Activated T-cell treated with anti-CD3 and anti-CD28 coated beads for 24 hours (primary cell): ENCODE measurements at regions not wholly inside any gene's neighbourhood (a gene's known extent, or its start where the extent isn't known, plus 50 kb on each side); places are given as distances from the start of the nearest gene placed in this dataset.

ENCODE experiments used
- DNase-seq: peaks from one replicate; pipeline ENCODE4 v3.0.0-alpha.2; 2020; ENCODE audit warnings: low read depth

DNA sequence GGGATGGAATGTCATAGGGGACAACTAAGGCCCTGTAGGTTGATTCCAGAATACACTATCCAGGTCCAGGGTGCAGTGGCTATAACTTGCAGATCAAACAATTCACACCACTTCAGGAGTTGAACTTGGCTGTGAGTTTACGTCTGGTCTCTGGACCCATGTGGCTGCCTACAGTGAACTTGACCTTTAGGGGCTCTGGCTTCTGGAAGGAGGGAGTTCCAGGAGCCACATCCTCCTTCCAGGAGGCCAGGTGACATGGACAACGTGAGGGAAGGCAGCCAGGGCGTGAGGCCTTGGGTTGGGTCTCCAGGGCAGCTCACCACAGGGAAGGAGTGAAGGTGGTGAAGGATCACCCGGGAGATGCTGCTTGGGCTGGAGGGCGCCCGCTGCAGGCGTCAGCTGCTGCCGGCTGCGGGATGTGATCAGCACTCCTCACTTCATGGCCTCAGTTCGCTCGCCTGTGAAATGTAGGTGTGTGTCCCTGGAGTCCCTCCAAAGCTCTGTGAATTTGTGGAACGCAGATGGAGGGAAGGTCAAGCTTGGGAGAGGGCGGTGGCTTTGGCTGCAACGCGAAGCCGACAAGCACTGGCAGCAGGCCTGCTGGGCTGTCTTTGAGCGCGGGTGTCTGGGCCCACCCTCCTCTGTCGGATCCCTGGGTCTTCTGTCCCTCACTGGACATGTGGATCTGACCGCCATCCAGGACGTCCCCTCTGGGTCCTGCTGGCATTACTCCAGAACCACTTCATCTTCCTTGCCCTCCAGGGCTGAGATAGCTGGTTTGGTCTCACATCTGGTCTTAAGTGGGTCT, 146.5 kb downstream of the GLI2 start:
- DNase-seq, result no peak

DNA sequence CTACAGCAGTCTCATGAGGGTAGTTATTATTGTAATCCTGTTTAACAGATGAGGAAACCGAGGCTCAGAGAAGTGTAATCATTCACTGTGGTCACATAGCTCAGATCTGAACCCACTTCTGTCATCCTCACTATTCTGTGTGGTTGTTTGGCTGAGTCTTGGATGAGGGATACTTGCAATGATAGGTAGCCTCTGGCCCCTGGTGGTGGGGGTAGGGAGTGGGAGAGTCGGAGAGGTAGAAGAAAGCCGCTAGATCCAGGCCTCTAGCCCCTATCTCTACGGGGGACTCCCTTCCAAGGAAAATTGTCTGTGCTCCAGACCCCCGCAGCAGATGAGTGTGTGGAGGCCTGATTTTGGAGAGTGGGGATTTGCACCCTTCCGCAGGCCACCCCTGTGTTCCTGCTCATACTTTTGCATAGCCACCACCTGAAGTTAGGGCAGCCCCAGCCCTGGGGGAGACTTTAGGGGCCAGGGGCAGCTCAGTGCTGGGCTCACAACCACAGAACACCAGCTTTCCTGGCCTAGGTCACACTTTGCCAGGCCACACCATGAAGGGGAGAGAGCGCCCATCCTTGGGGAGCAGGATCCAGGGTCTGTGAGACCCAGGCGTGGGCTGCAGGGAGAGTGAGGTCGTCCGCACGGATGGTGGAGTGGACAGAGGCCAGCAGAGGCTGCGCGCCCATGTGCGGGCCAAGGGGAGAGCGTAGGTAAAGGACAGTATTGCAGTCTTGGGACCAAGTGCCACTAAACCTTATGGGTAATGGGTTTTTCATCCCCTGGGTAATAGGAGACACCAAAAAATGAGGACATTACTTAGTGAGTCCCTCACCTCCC, 148.2 kb downstream of the GLI2 start:
- no peak for DNase-seq

DNA sequence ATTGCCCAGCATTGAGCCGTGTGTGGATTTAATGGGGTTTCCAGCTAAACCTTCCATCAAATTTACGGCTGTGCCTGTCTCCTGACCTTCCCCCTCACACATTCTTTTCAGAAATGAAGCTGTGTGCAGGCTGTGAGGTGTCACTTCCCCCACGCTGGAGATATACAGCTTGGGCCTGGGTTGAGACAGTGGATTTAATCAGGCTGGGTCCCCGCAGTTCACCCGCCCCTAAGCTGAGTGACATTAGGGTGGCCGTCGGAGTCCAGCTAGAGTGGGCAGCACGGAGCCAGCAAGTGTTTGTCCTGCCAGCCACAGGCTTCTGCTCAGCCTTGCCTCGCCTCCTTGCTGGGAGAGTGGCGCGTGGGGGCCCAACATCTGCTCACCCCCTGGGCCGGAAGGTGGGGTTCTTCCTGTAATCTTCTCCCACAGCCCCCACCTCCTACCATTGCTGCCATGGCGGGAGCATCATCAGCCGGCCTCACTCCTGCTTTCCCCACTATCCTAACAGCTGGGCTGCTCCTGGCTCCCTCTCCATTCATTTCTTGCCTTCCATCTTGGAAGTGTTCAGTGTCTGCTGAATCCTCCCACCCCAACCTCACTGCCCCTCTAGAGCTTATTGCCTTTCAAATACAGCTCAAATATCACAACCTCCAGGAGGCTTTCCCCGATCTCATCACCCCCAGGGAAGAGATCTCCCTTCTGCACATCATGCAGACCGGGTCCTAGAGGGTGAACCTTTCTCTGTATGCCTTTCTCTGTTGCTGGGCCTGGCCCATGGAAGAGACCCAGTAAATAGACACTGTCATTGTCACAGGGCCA, 149.0 kb downstream of the GLI2 start:
- no peak for DNase-seq

DNA sequence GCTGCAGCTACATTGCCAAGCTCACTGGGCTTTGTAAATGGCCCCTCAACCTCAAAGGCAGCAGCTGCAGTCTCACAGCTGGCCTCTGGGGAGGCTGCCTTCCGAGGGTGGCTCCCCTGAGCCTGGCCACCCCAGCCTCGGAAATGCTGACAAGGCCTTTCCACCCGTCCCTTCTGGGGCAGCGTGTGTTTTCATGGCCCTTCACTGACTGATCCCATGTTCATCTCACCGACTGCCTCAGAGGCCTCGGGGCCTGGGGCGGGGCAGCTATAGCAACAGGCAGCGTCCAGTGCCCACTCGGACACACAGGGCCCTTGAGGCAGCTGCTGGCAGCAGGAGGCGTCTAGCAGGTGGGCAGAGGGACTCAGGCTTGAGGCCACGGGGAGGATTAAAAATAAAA, 149.7 kb downstream of the GLI2 start:
- no peak for DNase-seq

DNA sequence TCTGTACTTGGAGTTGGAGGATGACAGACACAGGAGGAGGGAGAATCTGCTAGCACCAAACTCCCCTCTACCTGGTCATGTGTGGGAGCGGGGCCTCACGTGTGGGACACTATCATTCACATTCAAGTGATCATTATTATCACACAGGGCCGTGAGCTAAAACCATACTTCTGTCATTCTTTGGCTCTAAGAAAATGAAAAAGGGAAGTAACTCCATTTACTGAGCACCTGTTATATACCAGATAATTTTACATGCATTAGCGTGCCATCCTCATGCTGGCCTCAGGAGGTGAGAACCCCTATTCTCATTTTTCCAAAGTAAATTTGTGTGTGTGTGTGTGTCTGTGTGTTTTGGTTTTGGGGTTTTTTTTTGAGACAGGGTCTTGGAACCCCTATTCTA, 150.1 kb downstream of the GLI2 start:
- no peak for DNase-seq

DNA sequence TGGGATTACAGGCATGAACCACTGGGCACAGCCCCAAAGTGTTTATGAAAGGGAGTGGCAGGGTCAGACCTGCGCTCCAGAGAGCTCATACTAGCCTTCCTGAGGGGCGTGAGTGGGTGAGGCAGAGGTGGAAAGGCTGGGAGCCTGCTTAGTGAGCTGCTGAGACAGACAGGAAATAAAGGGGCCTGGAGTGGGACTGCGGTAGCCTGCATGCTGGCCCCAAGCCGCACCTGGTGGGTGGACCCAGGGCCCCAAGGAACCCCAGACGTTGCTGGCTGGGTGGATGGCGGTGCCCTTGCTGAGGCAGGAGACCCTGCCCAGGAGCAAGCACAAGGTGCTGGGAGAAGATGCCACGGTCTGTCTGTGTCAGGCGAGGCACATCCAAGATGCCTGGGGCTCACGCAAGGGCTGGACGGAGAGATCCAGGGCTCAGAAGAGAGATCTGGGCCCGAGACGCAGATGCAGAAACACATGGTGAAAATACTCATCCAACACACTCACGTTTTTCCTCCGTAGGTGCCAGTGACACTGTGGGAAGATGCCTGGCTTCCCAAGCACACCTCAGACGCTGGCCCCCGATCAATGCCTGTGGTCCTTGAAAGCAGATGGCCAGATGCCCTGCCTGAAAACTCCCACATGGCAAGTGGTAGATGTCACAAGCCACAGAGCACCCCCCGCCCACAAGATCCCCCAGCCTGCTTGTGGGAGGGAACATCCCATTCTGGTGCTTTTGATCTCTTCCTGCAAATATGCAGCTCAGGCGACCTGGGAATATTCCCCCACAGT, 151.1 kb downstream of the GLI2 start:
- no peak for DNase-seq

DNA sequence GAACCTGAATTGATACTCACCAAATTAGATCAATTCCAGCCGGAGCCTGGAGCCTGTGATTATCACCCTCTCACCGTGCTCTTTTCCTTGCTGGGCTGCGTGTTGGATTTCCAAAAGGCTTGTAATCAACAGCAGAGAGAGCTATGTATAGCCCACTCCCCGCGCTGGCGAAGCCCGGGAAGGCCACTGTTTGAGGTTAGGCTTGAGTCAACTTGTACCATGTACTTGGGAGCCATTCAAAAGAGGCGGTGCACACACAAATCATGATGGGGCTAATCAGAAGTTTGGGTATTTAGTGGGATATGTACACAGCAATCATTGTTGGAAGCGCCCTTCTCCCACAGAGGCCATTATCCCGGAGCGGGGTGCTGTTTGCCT, 151.6 kb downstream of the GLI2 start:
- DNase-seq, result no peak

DNA sequence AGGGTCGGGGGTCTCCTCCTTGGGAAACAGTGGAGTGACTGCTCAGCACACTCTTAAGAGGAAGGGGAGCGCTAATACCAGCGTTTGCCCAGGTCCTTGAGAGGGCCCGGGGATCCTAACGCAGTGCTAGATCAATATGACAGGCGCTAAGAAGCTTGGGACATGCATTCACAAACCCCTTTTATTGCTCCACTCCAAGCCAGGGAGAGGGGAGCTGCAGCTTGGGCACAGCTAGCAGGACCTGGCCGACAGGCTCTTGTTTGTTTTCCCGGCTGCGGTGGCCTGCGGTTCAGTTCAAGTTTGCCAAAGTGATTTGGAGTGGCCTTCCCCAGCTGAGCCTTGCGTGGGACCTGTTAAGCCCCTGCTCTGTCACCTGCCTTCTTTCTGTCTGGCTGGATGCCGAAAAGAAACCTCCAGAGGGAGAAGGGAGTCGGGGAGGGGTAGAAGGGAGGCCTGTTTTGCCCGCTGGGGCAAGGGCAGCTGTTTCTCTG, 152.1 kb downstream of the GLI2 start:
- no peak for DNase-seq

DNA sequence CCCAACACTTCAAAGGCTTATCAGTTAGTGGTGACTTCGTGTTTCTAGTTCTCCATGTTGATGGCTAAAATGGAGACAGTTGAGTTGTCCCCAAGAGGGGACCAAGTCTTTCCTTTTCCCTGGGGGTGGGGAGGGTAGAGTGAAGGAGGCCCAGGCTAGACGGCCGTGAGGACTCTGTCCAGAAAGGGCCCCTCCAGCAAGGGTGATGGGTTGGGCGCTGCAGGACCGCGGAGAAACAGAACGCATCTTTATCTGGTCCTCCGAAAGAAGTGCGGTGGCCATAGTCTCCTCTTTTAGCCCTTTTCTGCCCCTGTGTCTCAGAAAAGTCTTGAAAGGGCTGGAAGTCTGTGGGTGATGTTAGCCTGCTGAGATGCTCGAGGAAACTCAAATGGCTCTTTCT, 153.2 kb downstream of the GLI2 start:
- no peak for DNase-seq

DNA sequence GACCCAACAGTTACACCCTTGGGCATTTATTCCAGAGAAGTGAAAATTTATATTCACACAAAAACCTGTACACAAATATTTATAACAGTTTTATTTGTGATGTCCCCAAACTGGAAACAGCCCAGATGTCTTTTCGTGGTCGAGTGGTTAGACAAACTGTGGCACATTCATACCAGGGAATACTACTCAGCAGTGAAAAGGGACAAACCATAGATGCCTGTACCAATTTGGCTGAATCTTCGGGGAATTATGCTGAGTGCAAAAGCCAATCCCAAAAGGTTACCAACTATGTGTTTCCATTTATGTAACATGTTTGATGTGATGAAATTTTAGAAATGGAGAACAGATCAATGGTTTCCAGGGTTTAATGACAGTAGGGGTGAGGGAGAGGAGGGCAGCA, 154.3 kb downstream of the GLI2 start:
- DNase-seq, result no peak

DNA sequence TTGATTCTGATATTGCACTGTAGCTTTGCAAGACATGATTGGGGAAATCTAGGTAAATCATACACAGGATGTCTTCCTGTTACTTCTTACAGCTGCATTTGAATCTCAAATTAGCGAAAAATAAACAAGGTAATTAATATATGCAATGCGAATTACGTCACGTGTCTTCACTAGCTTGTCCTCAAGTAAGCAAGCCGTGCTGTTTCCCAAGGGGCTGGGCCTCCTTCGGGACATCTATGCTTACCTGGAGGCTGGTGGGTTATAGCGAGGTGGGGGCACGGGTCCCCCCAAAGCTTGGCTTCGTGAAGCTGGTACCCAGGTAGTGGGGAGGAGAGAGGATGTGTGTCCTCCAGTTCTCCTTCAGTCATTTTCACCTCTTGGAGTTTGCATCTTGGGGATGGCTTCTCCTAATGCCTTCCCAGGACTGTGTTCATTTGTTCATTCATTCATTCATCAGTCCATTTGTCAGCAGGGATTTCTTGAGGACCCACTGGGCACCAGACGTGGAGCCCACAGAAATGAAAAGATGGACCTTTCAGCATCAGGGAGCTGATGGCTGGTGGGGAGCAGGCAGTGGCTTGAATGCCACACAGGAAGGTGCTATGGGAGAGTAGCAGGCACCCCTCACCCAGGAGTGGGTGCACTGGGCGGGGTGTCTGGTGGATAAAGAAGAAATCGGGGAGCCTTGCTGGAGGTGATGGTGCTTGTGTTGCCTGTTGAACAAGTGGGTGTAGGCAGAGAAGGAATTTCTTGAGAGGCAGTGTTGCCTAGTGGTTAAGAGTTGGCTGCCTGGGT, 155.1 kb downstream of the GLI2 start:
- DNase-seq, result no peak

DNA sequence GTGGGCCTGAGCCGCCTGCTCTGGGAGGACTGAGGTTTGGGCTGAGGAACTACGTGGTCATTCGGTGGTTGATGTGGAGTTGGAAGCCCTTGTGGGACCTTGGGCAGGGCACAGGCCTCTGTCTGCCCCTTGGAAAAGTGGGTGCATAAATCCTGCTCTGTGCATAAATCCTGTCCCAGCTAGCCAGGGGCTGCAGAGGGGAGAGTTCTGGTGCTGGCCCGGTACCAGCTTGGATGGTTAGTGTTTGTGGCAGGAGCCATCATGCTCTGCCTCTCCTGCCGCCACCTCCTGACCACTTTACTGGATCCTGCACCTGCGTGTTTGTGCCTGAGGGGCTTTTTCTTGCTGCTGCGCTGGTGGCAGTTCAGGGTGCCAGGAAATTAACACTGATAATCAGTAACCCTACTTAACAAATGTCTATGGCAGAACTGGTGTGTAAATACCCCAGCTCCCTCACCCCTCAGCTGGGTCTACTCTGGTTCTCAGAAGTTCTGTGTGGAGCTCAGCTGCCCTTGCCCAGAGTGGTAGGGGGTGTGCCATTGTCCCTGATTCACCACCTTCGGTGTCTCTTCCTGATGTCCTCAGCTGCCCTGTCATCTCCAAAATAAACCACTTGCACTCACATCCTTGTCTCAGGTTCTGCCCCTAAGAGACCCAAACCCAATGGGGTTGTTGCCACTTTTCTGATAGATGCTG, 156.8 kb downstream of the GLI2 start:
- DNase-seq, result no peak

DNA sequence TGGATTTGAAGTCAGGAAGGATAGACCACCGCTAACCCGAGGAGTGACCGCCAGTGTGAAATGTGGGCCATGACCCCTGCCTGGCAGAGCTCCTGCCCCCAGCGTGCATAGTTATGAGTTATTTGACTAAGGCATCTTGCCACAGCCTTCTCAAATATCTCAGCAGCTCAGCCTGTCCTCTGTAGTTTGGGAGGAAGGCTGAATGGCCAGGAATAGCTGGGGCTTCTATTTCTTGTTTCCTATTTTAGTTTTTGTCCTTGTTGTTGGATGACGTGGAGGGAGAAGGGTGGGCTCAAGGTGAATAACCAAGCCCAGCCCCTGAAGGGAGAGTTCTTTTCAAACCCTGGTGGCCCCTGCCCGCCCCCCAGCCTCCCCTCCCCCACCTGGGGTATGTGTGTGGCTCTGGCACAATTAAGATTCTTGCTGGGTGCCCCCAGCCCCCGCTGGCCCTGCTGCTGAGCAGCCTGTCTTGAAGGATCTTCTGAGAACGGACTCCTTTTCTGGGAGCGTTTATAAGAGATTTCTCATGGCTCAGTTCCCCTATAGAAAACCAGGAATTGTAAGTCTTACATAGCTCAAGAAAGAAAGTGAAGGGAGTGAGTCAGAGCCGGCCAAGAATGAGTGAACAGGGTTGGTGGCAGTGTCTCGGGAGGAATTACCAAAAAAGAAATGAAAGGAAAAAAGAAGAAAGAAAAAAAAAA, 157.4 kb downstream of the GLI2 start:
- DNase-seq, result no peak

DNA sequence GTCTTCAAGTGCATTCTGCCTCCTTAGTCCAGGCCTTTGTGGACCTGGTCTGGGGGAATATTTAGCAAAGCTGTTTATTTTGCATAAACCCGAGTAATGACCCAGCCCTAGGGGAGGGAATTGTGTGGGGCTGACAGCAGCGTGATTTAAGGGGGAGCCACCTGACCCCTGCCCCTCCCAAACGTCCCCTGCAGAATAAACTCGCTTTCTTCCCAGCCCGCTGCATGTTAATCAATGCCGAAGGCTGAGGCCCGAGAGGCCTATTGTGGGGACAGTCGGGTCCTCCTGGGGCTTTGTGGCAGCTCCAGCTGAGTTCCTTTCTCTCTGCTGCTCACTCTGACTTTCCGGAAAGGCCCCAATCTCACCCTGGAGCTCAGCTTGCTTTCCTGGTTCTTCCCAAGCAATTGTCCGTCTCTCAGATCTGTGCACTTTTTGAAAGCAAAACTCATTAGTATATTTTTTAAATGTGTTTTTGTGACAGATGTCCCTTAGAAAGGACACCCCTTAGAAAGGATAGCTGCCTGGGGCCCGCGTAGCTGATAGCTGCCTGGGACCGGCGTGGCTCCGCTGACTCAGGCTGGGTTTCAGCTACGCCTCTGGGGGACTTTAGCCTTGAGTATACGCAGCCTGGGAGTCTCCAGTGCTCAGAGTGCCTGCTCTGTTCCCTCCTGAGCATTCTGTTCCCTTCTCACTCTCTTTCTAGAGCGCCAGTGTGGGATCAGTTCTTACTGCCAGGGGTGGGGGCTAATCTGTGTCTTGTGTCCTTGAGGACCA, 158.3 kb downstream of the GLI2 start:
- DNase-seq, result no peak

DNA sequence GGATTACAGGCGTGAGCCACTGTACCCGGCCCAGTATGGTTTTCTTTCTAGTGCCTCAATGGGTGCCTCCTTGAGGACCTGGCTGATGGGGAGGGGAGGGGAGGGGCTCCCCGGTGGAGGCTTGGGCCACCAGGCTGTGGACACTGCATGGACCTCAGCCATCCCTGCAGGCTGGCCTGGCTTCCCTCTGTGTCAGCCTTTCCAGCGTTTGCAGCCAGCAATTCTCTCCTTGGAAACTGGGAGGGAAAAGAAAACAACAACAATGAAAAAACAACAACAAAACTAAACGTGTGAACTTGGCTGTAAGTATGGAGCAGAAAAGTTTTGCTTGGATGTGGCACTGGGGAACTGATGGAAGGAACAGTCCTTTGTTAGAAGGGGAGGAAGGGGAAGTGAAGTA, 159.3 kb downstream of the GLI2 start:
- DNase-seq, result no peak

DNA sequence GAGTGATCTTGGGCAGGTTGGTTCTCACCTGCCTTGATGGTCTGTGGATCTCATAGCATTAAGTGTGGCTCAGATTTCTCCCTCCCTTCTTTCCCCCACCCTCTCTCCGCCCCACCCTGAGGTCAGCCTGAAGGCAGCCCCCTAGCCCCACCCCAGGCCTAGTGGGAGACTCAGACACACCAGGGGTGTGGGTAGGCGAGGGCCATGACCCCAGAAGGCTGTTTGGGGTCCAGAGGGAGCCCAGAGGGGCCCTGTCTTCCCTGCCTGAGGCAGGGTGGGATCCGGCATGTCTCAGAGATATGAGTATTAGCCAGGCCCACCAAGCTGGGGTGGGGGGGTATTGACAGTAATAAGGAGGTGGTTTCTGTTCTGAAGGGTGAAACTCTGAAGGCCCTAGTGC, 160.5 kb downstream of the GLI2 start:
- no peak for DNase-seq

DNA sequence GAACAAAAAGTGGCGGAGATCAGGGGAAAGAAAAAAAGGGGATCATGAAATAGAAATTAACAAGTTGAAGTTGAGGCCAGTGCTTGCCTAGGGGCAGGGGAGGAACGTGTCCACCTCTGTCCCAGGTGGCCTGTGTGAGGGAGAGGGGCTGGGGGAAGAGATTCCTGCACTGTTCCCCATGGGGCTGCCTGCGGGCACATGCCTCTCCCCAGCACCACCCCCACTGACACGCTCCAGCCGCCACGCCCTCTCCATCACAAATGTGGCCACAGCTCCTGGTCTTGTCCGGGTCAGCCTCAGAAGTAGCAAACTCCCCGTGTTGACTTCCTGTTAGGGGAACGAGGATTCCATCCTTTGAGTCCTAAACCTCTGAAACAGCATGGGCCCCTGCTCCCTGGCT, 161.2 kb downstream of the GLI2 start:
- DNase-seq, result no peak

DNA sequence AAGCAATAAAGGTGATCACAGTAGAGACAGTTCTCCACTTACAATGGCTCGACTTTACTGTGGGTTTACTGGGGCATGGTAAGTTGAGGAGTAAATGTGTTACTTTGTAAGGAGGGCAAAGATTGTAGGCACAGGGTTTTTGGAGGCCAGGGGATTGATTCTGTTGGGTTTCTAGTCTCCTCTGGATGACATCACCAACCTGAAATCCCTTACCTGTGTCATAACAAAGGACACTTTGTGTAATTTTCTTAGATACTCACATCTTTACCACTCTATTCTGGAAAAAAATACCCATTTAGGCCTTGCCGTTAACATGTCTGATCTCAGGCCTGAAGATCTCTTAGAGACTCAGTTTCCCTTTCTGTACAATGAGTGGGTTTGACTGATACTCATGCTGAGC, 161.7 kb downstream of the GLI2 start:
- DNase-seq, result no peak

DNA sequence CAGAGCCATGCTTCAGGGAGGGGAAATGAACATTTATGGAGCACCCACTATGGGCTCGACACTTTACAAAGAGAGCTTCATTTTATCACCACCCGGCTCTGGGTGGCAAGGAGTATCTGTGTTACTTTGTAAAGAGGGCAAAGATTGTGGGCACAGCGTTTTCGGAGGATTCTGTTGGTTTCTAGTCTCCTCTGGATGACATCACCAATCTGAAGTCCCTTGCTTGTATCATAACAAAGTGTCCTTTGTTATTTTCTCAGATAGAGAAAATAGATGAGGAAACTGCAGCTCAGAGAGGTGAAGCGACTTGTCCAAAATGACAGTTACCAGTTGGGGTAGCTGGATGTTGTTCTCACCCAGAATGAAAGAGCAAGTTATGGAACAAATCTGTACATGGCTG, 162.8 kb downstream of the GLI2 start:
- DNase-seq, result no peak
